Naive thymus-derived CD8-positive, alpha-beta T cell (primary cell): ENCODE measurements at regions not wholly inside any gene's neighbourhood (a gene's known extent, or its start where the extent isn't known, plus 50 kb on each side); places are given as distances from the start of the nearest gene placed in this dataset.

Experiments used
- ATAC-seq, 2 donors: fragments of 150-1000 bp; cut with Tn5 transposase in 1 of 2; sonication (Bioruptor Pico), chemical (Tn5 transposase) in 1 of 2; 1 replicate in 1 of 2; 2 replicates in 1 of 2; pipeline ENCODE4 v1.10.0; 2021; ENCODE audit warnings: mild to moderate bottlenecking in 2 of 2, moderate library complexity in 2 of 2
- POLR2A ChIA-PET: fragments of 350-600 bp; sonication (Branson Sonifier 250); formaldehyde crosslinking; loops from one replicate; lab custom pipeline; 2021; ENCODE audit warnings: antibody characterized with exemption; lab: Charles Lee
- DNase-seq, 10 donors: peaks; one replicate each; pipeline versions ENCODE4 v3.0.0 to v3.0.0-alpha.2; 2020 to 2022
- H3K27ac Mint-ChIP-seq, 10 donors: one replicate each; pipeline ENCODE4 v1.8.0; 2020 to 2022; ENCODE audit warnings: mild to moderate bottlenecking in 10 of 10, mixed read lengths in 10 of 10, moderate library complexity in 4 of 10, inconsistent platforms in 1 of 10
- H3K27me3 Mint-ChIP-seq, 5 donors: one replicate each; pipeline ENCODE4 v1.8.0; 2021 to 2022; ENCODE audit warnings: mixed read lengths in 5 of 5
- H3K36me3 Mint-ChIP-seq, 3 donors: one replicate each; pipeline ENCODE4 v1.8.0; 2020 to 2022; ENCODE audit warnings: mixed read lengths in 3 of 3, mild to moderate bottlenecking in 2 of 3, inconsistent platforms in 1 of 3
- H3K4me1 Mint-ChIP-seq, 4 donors: one replicate each; pipeline ENCODE4 v1.8.0; 2021 to 2022; ENCODE audit warnings: mixed read lengths in 4 of 4
- H3K4me3 Mint-ChIP-seq, 10 donors: one replicate each; pipeline ENCODE4 v1.8.0; 2020 to 2022; ENCODE audit warnings: mild to moderate bottlenecking in 10 of 10, mixed read lengths in 10 of 10, moderate library complexity in 6 of 10, inconsistent platforms in 1 of 10
- H3K9me3 Mint-ChIP-seq, 9 donors: one replicate each; pipeline ENCODE4 v1.8.0; 2020 to 2022; ENCODE audit warnings: mixed read lengths in 9 of 9, mild to moderate bottlenecking in 3 of 9, inconsistent platforms in 1 of 9, moderate library complexity in 1 of 9

DNA sequence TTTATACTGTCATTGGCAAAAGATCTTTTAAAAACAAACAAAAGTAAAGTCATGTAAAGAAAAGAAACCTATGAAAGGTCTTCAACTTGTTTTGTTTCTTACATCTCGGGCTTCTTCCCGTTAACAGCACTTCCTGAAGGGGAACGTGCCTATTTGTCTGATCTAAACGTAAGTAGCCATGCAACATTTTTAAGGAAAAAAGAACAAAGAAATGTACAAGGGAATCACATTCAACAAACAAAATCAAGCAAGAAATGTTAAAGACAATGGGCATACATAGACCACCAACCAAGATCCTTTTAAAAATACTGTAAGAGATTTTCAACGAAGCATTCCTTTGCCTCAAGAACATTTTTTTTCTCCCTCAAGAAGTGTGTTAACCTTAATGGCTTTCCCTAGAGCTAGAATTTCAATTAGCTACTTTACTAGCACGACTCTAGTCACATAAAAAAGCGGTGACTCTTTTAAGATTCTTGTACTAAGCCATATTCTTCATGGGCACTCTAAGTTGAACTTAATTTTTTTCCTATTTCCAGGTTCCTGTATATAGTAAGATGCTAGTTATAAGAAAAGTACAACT is 112.0 kb upstream of the TTC29 start:
- Mint-ChIP-seq H3K9me3 (no peaks in the 10 kb centered on the region), H3K36me3 (no peaks in the 10 kb centered on the region), H3K27me3 (peaks cover 3 to 11% (median 7%) of the 10 kb centered on the region in 5 donors), H3K4me3 (peak overlapping the region; percentile 75 to 91 (median 88)), H3K27ac (peak overlapping the region; percentile 63 to 96 (median 92)), H3K4me1 (peaks cover 0 to 17% (median 9%) of the 10 kb centered on the region in 4 donors)
- DNase-seq (peak in 1 of 10 donors; percentile 13), ATAC-seq (no peak)
- POLR2A ChIA-PET: no interaction called here

DNA sequence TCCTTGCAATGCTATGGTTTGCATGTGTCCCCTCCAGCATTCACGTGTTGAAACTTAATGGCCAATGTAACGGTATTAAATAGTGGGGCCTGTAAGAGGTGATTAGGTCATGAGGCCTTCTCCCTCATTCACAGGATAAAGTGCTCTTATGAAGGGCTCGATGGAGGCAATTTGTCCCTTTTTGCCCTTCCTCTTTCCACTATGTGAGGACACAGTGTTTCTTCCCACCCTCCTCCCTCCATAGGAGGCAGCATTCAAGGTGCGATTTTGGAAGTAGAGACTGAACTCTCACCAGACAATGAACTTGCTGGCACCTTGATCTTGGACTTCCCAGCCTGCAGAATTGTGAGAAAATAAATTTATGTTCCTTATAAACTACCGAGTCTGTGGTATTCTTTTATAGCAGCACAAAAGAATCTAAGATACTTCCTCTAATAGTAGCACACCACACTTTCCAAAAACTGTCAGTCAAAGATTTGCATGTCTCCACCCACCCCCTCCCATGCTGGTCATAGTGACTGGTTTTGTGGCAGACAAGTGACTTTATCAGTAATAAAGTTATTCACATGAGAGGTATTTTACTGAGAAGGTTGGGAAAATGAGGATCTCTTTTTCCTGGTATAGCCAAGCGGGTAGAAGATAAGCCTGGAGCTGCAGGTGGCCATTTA is 113.5 kb upstream of the TTC29 start:
- H3K4me3 Mint-ChIP-seq: peak overlapping the region in 1 of 10 donors; percentile 9
- H3K9me3 Mint-ChIP-seq: no peaks in the 10 kb centered on the region
- no peaks in the 10 kb centered on the region for H3K36me3 Mint-ChIP-seq
- H3K4me1 Mint-ChIP-seq: peaks cover 0 to 17% (median 9%) of the 10 kb centered on the region in 4 donors
- DNase-seq: no peak
- no peak for ATAC-seq
- POLR2A ChIA-PET: no interaction called here
- H3K27ac Mint-ChIP-seq: no peak overlapping the region
- H3K27me3 Mint-ChIP-seq: peaks cover 0 to 3% (median 1%) of the 10 kb centered on the region in 5 donors

DNA sequence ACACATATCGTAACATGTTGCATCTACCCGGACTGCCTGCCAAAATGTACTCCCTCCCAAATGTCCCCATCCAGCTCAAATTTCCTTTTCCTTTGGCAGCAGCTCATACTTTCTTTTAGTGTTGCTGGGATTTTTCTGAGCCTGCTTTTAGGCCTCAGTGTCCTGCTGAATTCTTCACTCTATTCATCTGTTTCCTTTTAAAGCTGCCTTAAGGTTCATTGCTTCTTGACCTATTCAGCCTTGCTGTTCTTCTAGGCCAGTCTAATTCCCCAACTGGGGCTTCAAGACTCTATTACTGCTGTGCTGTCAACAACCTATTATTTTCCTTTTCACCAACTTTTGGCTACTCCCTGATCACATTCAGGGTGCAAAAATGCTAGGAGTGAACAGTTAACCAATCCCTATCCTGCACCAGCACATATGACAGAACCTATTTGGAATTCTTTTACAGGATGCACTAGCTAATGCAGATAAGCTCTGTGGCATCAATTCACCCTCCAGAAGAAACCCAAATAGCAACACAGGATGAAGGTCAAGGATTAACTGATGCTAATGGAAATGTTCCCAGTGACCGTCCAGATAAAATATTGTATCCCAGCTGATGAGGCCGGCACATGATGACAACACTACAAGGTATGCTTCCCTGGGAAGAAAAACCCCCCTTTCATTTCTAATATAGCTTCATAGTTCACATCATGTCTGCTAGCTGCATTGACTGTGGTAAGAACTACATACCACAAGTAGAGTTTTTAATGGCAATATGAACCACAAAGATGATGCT is 114.7 kb upstream of the TTC29 start:
- POLR2A ChIA-PET: no interaction called here
- no peak for DNase-seq
- Mint-ChIP-seq H3K36me3 (no peaks in the 10 kb centered on the region), H3K9me3 (no peaks in the 10 kb centered on the region), H3K4me1 (peaks cover 0 to 17% (median 9%) of the 10 kb centered on the region in 4 donors), H3K4me3 (no peak overlapping the region), H3K27ac (no peak overlapping the region), H3K27me3 (peaks cover 0 to 9% (median 3%) of the 10 kb centered on the region in 5 donors)
- no peak for ATAC-seq

GRCh38 chr4:147064856-147065255 is 119.2 kb upstream of the TTC29 start:
- Mint-ChIP-seq H3K9me3 (peaks cover 0 to 2% (median 0%) of the 10 kb centered on the region in 9 donors), H3K27ac (no peak overlapping the region)

GRCh38 chr4:147068564-147068963 is 122.9 kb upstream of the TTC29 start:
- ATAC-seq (no peak), DNase-seq (no peak)
- Mint-ChIP-seq H3K4me3 (no peak overlapping the region), H3K27me3 (peaks cover 9 to 19% (median 9%) of the 10 kb centered on the region in 5 donors), H3K4me1 (no peaks in the 10 kb centered on the region), H3K36me3 (peaks cover 0 to 25% (median 0%) of the 10 kb centered on the region in 3 donors), H3K27ac (no peak overlapping the region), H3K9me3 (peaks cover 0 to 14% (median 6%) of the 10 kb centered on the region in 9 donors)
- POLR2A ChIA-PET: no interaction called here

More at GRCh38 chr4:147064856-147065255, 119.2 kb upstream of the TTC29 start:
- H3K4me1 Mint-ChIP-seq: peaks cover 0 to 2% (median 0%) of the 10 kb centered on the region in 4 donors
- ATAC-seq: no peak
- no peak for DNase-seq
- H3K36me3 Mint-ChIP-seq: peaks cover 0 to 4% (median 0%) of the 10 kb centered on the region in 3 donors
- POLR2A ChIA-PET: no interaction called here
- no peak overlapping the region for H3K4me3 Mint-ChIP-seq
- H3K27me3 Mint-ChIP-seq: peaks cover 0 to 11% (median 9%) of the 10 kb centered on the region in 5 donors

DNA sequence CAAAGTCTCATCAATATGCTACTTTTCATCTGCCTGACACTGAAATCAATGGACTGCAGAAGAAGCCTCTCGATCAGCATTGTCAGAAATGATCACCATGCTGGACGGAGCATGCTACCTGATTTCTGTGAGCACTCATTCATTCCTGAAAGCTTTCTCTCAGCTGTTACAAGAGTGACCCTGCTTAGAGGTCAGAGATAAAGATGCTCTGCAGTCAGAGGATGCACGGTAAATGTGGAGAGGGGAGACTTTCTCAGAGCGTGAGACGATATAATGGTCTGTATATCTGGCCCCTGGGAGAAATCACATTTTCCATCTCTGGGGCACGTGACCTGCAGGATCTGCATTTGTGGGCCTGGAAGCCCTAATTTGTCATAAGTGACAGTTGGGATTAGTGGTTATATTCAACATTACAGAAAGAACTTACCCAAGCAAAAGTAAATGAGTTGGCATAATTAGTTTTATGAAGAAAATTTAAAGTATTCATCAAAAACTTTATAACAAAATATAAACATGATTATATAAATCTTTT is 125.6 kb upstream of the TTC29 start:
- ATAC-seq: no peak
- POLR2A ChIA-PET: no interaction called here
- Mint-ChIP-seq H3K27ac (no peak overlapping the region), H3K36me3 (peaks cover 0 to 25% (median 0%) of the 10 kb centered on the region in 3 donors), H3K4me1 (no peaks in the 10 kb centered on the region), H3K27me3 (peaks cover 0 to 20% (median 12%) of the 10 kb centered on the region in 5 donors), H3K9me3 (peaks cover 0 to 14% (median 6%) of the 10 kb centered on the region in 9 donors), H3K4me3 (no peak overlapping the region)
- DNase-seq: no peak

- Mint-ChIP-seq H3K27ac (no peak overlapping the region), H3K4me1 (no peaks in the 10 kb centered on the region), H3K4me3 (no peak overlapping the region), H3K36me3 (peaks cover 0 to 12% (median 0%) of the 10 kb centered on the region in 3 donors), H3K9me3 (peaks cover 0 to 14% (median 6%) of the 10 kb centered on the region in 9 donors), H3K27me3 (peaks cover 10 to 32% (median 19%) of the 10 kb centered on the region in 5 donors)
- ATAC-seq (no peak), DNase-seq (no peak)
- POLR2A ChIA-PET: no interaction called here
Observed at GRCh38 chr4:147076179-147076578, 130.5 kb upstream of the TTC29 start.

DNA sequence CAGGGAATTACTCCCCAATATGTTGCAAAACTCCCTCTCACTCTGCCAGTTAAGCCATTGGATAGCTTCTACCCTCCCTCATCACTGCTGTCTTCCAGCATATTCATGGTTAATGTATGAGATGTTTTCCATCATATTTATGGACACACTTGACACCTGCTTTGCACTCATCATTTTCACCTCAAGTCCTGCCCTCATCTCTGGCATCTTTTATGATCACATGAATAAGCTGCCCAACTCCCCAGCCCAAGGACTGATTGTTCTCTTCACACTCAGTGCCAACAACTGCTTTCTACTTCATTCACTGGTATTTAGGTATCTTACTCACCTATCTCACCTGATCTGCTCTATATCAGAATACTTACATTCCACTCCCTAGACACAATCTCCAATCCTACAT is 131.1 kb upstream of the TTC29 start:
- Mint-ChIP-seq H3K27ac (no peak overlapping the region), H3K4me1 (no peaks in the 10 kb centered on the region), H3K9me3 (peaks cover 0 to 12% (median 5%) of the 10 kb centered on the region in 9 donors), H3K27me3 (peaks cover 9 to 31% (median 17%) of the 10 kb centered on the region in 5 donors), H3K36me3 (peaks cover 0 to 9% (median 0%) of the 10 kb centered on the region in 3 donors), H3K4me3 (no peak overlapping the region)
- DNase-seq (no peak), ATAC-seq (no peak)
- POLR2A ChIA-PET: no interaction called here

- peaks cover 0 to 2% (median 0%) of the 10 kb centered on the region in 3 donors for H3K36me3 Mint-ChIP-seq
- ATAC-seq (no peak), DNase-seq (no peak)
- H3K27ac Mint-ChIP-seq: no peak overlapping the region
- peaks cover 7 to 29% (median 14%) of the 10 kb centered on the region in 5 donors for H3K27me3 Mint-ChIP-seq
- H3K4me1 Mint-ChIP-seq: no peaks in the 10 kb centered on the region
- no peak overlapping the region for H3K4me3 Mint-ChIP-seq
- H3K9me3 Mint-ChIP-seq: peaks cover 0 to 2% (median 0%) of the 10 kb centered on the region in 9 donors
- POLR2A ChIA-PET: no interaction called here
Observed at GRCh38 chr4:147078362-147078761, 132.7 kb upstream of the TTC29 start.

- Mint-ChIP-seq H3K9me3 (no peaks in the 10 kb centered on the region), H3K4me3 (no peak overlapping the region), H3K36me3 (no peaks in the 10 kb centered on the region), H3K4me1 (no peaks in the 10 kb centered on the region), H3K27ac (no peak overlapping the region), H3K27me3 (peaks cover 5 to 29% (median 12%) of the 10 kb centered on the region in 5 donors)
- no peak for ATAC-seq
- POLR2A ChIA-PET: no interaction called here
- DNase-seq: no peak
Observed at GRCh38 chr4:147078875-147079658, 133.4 kb upstream of the TTC29 start.

GRCh38 chr4:147084861-147085260 is 139.2 kb upstream of the TTC29 start:
- DNase-seq: no peak
- peaks cover 6 to 34% (median 15%) of the 10 kb centered on the region in 5 donors for H3K27me3 Mint-ChIP-seq
- no peak overlapping the region for H3K4me3 Mint-ChIP-seq
- no peak for ATAC-seq
- POLR2A ChIA-PET: no interaction called here
- H3K36me3 Mint-ChIP-seq: no peaks in the 10 kb centered on the region
- H3K4me1 Mint-ChIP-seq: no peaks in the 10 kb centered on the region
- no peak overlapping the region for H3K27ac Mint-ChIP-seq
- H3K9me3 Mint-ChIP-seq: no peaks in the 10 kb centered on the region

DNA sequence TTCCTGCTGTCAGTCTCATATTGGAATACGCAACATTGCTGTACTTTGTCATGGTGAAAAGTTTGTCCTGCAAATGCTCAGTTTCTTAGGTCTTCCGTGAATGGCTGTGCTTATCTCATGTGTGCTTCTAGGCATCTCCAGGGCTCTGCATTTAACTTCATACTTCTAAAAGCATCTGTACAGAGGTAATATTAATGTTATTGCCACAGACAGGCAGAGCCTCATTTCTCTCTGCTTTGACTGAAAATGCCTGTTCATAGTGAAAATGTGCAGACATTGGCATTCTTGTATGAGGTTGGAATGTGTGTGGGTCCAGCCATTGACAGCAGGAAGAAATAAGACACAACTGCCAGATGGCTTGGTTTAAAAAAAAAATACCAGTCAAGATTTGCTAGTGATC is 140.1 kb upstream of the TTC29 start:
- no peak overlapping the region for H3K4me3 Mint-ChIP-seq
- POLR2A ChIA-PET: no interaction called here
- H3K27ac Mint-ChIP-seq: no peak overlapping the region

More for the DNA sequence above, 140.1 kb upstream of the TTC29 start:
- Mint-ChIP-seq H3K4me1 (no peaks in the 10 kb centered on the region), H3K9me3 (no peaks in the 10 kb centered on the region), H3K36me3 (no peaks in the 10 kb centered on the region), H3K27me3 (peaks cover 7 to 37% (median 16%) of the 10 kb centered on the region in 5 donors)
- no peak for DNase-seq
- no peak for ATAC-seq
